ENCODE measurements at regions not wholly inside any gene's neighbourhood (a gene's known extent, or its start where the extent isn't known, plus 50 kb on each side); places are given as distances from the start of the nearest gene placed in this dataset.

DNA sequence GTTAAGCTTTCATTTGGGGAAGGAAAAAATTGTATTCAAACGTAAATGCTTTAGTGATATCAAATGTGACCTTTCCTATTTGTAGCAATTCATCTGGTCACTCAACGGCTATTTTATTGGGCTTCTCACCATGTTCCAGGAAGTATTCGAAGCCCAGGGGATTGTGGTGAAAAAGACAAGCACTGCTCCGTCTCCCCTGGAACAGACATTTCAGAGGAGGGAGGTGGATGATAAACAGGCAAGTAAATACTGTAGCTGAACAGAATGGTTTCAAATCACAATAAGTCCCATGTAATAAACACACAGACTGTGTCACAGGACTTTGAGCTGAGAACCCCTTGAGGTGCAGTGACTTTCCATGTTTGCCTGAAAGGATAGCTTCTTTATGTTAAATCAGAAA is 464.7 kb upstream of the HNRNPA3 start:
- DNase-seq (ENCODE audit: low read depth in 4 of 4, low spot score in 3 of 4): no peak

DNA sequence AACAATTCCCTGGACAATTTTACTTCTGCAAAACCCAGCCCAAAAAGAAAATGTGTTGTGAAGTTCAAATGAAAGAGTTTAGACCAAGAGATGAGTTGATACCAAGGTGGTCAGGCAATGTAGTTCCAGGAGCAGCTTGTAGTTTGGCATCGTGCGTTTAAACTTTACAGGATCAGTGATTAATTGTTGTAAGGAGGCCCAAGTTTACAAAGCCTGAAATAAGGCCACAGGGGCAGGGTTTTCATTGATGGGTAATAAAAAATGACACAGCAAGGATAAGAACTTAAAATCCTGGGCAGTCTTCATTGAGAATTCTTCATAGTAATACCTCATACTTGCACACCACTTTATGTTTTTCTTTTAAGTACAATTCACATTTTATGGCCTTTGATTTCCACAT is 463.9 kb upstream of the HNRNPA3 start:
- no peak for DNase-seq (ENCODE audit: low read depth in 4 of 4, low spot score in 3 of 4)

DNA sequence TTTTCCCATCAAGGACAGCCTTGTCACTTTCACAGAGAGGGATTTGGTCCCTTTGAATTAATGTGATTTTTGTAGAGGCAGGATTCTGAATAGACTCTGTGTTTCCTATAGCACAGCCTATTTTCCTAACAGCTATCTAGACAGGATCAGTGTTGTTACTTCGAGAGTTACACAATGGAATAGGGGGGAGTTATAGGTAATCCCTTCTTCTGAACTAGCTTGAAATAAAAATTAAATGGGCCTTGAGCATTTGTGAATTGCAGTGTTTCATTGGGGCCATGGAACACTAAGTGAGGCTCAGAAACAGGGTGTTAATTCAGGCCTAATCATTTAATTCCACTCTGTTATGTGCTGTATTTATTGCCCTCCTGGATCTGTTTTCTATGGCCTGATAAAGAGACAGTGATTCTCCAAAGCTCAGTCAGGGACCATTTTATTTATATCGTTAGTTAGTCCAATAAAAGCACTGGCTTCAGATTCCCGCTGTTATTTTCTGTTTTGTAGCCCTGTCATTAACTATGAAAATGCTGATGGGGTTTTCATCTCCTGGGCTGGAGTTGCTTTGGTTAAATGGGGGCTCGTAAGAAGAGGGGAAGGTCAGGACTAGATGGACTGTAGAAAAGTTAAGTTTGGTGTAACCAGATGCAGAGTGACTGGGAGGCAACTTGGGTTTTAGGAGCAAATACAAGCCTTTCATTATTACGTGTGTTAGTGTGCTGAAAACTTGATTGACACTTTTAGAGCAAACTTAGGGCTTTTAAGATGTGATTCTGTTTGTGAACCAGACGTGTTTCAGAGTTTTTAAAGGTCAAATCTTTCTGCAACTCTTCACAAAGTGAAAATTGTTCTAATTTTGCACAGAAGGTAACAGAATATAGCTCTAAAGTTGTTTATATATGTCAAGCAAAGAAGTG is 461.0 kb upstream of the HNRNPA3 start:
- DNase-seq (ENCODE audit: low read depth in 4 of 4, low spot score in 3 of 4): no peak

DNA sequence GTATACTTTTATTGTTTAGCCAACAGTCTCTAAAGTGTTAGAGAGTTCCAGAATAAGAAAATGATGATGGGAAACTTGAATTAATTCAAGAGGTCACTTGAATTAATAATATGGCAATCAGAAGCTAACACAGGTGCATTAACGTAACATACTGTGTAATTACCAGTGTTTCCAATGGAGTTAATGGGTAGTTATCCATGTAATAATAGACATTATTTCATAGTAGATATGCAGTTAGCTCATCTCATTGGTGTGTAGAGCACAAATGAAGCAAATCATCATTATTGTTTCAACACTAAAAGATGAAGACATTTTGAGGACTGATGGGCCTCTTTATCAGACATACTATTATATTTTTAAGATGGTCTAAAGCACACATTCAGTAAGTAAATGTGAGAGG is 460.3 kb upstream of the HNRNPA3 start:
- no peak for DNase-seq (ENCODE audit: low read depth in 4 of 4, low spot score in 3 of 4)

DNA sequence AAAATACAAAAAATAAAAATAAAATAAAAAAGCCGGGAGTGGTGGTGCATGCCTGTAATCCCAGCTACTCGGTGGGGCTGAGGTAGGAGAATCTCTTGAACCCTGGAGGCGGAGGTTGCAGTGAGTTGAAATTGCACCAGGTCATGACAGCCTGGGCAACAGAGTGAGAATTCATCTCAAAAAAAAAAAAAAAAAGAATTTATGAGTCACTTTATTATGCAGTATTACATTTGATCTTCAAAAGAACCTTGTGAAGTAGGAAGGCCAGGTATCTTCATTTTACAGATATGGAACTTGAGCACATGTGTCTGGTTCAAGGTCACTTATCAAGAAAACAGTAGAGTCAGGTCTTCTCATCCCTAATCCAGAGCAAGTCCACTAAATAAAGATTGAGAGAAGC is 459.4 kb upstream of the HNRNPA3 start:
- DNase-seq (ENCODE audit: low read depth in 4 of 4, low spot score in 3 of 4): no peak

DNA sequence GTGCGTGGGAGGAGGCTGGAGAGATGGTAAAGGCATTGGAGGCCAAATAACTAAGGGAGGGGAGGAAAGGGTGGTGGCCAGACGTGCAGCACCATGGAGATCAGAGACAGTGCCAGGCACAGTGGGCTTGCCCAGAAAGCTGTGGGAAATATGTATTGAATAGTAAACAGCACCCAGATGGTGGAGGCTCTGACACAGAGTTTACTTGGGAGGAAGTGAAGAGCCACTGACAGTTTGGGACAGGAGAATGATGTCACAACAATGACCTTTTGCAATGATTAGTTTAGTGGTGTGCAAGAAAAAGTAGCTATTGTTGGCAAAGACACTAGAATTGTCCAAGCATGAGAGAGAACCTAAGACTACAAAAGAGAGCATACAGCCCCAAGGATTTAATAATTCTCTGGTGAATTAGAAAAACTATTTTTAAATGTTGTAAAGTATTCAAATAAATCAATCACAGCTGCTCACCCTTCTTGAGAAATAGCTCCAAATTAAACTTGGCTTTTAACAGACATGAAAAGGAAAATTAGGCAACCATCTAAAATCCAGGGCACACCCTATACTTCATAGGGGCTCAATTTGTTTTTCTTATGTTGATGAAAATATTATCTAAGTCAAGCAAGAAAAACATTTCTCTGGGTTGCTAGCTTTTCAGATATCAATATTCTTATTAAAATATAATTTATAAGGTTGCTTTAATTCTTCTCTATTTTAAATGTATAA is 458.7 kb upstream of the HNRNPA3 start:
- DNase-seq (ENCODE audit: low read depth in 4 of 4, low spot score in 3 of 4): no peak

DNA sequence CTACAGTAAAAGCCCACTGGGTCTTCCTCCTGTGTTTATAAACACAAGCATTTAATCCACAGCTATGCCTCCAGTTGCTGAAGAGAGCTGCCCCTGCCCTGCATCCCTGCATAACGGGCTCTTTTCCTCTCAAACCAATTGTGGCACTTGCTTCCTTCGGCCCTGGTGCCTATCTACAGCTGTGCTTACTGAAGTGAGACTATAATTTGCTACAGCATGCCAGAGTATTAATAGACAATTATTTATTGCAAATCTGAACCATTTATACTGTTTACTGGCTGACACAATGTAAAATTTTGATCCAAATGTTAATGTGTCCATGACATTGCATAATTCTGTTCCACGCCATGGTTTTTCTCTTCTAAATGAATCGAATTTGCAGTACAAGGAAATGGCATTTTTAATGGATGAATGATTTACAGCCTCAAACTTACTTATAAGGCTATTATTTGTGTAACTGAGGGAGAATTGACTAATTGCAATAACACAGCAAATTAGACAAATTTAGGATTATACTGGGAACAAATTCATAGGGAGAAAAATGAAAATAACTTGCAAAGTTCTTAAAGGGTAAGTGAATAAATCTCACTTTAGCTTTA is 457.0 kb upstream of the HNRNPA3 start:
- DNase-seq (ENCODE audit: low read depth in 4 of 4, low spot score in 3 of 4): no peak

DNA sequence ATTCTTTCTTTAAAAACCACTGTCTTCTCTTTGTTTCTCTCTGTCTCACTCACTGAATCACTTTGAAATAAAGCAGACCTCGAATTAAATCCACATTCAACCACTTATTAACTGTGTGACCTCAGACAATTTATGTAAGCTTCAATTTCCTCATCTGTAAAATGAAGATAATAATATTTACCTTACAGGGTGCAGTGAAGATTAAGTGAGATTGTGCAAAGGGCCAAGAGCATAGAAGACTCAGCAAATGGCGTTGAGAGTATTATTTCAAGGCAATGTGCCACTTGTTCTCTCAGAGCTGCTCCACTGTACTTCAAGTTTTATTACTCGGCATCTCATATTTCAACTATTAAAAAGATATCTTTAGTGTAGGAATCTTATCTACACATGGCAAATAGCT is 454.2 kb upstream of the HNRNPA3 start:
- no peak for DNase-seq (ENCODE audit: low read depth in 4 of 4, low spot score in 3 of 4)

DNA sequence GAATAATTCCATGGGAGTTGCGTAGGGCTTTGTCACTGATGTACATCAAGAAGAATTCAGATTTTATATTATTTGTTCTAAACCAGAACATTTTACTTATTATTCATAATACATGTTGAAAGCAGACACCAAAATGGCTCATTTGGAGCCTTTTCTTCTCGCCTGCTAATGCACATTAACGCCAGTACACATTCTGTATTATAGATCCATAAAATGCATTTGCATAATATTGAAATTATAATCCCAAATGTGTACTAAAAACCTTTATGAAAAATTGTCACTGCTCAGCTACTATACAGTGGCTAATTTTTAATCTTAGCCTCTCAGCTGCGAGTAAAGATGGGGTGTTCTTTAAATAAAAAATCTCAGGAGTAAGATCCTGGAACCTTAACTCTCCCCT is 452.2 kb upstream of the HNRNPA3 start:
- DNase-seq (ENCODE audit: low read depth in 4 of 4, low spot score in 3 of 4): no peak

DNA sequence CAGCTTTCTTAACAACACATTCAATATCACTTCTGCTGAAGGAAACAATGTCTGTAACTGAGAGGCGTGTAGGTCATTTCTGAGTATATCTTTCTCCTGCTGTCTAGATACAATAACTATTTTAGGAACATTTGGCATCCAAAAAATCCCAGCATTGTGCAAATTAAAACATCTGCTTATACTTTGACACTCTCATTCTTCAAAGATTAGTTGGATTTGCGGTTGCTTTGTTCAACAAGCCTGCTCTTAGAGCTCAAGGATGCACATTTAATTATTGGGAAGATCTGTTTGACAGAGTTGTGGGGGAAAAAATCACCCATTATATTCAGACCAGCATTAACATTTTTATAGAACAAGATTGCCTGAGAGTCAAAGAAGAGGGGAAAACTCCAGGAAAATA is 449.5 kb upstream of the HNRNPA3 start:
- DNase-seq (ENCODE audit: low read depth in 4 of 4, low spot score in 3 of 4): no peak

DNA sequence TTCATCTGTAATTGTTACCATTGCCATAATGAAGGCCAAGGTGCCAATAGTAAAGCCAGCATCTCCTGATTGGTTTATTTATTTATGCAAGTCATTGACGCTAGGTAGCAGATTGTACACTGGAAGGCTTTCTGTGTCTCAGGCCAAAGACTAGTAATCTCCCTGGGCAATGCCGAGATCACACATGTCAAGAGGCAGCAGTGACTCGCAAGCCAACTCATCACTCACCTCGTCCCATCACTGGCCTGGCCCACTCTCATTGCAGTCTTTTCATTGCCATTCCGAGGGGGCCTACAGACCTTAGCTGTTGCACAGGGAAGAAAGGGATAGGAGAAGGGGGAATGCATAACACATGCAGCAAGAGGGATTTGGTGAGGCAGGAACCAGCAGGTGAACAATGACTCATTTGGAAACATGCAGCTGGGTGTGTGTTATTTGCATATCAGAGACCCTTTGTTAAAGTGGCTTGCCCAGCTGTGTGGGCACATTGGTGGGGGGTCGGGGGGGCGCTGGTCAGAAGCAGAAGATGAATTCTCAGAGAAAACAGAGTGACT is 448.7 kb upstream of the HNRNPA3 start:
- DNase-seq (ENCODE audit: low read depth in 4 of 4, low spot score in 3 of 4): no peak

DNA sequence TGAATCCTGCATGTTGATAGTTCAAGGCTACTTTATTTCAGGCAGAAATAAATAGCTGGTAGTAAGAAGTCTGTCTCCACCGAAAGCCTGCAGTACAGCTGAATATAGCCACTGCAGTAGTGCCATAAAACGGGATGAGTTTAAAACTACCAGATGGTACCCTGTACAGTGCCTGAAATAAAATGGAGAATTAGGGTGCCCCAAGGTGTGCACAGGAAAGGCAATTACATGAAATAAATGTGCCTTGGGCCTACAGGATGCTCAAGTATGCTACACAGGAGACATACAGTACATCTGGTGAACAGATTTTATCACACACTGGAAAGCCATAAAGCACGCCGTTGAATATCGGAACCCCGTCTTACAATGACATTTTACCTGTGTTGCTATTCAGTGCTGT is 447.7 kb upstream of the HNRNPA3 start:
- no peak for DNase-seq (ENCODE audit: low read depth in 4 of 4, low spot score in 3 of 4)

DNA sequence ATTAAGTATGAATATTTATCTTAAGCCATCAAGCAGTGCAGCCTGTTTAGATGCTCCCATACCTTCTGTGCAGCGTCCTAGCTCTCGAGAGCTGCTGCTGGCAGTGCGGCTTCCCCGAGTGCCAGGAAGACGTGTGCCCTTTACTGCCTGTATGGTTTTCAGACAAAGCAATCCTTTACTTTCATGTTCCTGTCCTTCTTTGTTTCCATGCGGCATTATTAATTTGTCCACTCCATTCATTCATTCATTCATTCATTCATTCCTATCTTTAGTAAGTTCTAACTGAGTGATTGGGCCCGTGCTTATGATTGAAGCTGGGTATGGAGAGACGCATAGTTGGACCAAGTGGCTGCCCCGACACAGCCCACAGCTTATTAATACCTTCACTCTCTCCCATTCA is 446.6 kb upstream of the HNRNPA3 start:
- DNase-seq (ENCODE audit: low read depth in 4 of 4, low spot score in 3 of 4): no peak

DNA sequence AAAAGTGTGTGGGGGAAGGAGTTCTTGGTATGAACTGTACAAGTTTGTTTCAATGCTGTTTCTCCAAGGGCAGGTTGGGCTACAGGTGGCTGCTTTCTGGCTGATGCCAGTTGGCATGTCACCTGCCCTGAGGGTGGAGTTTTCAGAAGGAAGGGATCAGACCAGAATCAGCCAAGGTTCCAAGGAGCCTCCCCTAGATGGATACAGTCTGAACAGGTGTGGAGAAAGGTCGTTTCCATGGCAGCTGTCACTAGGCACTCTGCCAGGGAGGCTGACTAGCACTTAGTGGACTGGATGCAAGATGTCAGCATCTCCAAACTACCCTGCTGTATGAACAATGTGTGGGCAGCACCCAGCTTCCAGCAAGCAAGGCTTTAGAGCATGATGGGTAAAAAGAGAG is 444.4 kb upstream of the HNRNPA3 start:
- DNase-seq (ENCODE audit: low read depth in 4 of 4, low spot score in 3 of 4): no peak

DNA sequence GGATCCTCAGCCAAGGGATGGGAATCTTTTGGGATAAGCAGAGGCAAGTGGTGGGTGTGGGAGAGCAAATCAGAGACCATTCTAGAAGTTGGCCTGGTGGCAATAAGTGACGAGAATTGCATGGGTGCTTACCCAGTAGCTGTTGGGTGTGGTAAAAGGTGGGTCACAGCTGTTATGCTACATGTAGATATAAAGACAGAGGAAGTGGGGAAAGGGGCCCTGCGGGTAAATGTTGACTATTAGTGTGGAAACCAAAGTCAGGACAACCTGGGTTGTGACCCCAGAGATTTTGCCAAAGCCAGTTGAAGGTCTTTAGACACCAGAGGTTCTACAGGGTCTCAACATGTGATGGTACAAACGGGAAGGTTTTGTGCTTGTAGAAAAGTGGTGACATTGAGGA is 443.6 kb upstream of the HNRNPA3 start:
- DNase-seq (ENCODE audit: low read depth in 4 of 4, low spot score in 3 of 4): no peak

DNA sequence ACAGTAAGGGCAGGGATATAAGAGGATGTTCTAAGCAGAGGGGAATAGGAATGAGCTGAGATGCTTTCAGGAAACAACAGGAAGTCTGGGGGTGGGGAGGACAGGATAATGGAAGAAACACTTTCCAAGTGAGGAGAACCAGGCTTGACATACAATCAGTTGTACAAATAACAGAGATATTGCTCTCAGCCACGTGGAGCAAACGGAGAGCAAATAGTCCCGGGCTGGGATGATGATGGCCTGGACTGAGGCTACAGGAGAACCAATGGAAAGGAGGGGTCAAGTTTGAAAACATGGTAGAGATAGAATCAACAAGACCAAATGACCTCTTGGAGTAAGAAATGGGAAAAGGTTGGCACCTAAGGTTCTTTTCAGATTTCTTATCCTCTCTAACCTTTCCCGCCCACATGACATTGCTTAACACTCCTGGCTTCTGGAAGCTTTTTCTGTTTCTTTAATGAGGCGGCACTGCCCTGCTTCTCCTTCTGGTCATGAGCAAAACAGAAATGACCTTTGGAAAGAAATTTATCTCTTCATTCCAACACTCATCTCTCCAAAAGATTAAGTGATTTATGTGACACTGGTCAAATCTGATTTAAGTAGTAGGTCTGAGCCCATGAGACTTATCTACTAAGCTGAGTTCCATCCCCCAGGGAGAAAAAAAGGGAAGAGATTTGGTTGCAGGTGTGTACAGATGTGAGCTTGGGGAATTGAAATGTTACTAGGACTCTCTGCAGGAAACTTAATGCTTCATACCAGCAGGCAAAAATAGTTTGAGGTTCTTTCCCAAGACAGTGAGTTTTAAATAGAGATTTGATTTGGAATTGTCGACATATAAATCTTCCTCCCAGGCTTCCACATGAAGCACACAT is 442.9 kb upstream of the HNRNPA3 start:
- DNase-seq (ENCODE audit: low read depth in 4 of 4, low spot score in 3 of 4): no peak

DNA sequence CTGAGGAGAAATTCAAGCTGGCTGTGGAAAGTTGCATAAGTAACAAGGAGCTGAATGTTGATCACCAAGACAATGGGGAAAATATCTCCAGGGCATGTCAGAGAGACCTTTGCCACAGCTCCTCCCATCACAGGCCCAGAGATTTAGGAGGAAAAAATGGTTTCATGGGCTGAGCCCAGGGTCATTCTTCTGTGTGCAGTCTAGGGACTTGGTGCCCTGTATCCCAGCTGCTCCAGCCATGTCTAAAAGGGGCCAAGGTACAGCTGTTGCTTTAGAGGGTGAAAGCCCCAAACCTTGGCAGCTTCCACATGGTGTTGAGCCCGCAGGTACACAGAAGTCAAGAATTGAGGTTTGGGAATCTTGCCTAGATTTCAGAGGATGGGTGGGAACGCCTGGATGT is 439.8 kb upstream of the HNRNPA3 start:
- no peak for DNase-seq (ENCODE audit: low read depth in 4 of 4, low spot score in 3 of 4)

DNA sequence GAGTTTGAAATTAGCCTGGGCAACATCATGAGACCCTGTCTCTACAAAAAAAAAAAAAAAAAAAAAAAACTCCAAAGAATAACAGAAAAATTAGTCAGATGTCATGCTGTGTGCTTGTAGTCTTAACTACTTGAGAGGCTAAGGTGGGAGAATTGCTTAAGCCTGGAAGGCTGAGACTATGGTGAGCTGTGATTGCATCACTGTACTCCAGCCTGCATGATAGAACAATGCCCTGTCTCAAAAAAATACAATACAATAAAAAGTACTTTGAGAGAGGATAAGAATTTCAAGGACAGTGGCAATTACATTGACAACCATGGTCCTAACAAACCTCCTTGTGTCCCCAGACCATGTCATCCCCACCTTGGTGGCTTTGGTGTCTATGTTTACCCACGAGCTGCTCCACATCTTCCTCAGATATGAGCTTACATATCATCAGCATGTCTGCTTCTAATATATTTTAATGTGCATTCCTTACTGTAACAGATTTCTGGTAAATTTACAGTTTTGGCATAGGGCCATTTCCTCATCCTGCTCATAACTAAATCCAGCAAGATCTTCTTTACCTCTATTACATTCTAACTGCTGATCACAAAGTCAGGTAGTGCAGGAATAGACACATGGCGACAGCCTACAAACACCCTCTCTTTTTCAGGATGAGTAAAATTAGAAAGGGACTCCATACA is 437.7 kb upstream of the HNRNPA3 start:
- no peak for DNase-seq (ENCODE audit: low read depth in 4 of 4, low spot score in 3 of 4)

DNA sequence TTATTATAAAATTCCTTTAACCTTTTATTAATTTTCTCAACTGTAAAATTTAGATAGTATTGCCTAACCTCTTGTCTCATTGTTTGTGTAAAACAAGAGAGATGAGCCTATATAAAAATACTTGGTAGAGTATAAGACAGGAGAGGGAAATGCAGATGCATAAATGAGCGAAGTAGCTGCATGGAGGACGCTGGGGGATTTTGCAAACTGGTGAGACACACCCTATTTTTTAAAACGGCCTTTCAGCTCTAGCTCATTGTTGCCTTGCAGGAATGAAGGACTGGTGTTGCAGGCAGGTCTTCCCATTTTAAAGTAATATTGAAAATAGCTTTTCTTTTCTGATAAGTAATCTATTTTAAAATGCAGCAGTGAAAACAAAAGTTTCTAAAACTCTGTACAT is 435.3 kb upstream of the HNRNPA3 start:
- DNase-seq (ENCODE audit: low read depth in 4 of 4, low spot score in 3 of 4): no peak

DNA sequence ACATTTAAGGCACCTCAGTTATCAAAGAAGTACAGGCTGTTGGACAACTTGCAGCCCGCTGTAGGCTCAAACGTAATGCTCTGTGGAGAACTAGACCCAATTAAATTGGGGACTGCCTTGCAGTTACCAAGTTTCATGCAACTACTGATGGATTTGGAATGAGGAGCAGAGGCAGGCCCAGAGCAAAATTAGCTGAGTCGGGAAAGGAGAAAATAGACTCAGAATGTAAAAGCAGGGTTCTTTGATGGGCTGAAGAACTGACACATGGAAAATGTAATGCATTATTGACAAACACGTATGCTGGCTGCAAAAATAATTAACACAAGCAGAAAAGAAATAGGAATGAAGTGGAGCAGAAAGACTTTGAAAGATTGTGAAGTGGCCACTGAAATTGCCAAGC is 432.7 kb upstream of the HNRNPA3 start:
- DNase-seq (ENCODE audit: low read depth in 4 of 4, low spot score in 3 of 4): no peak

Measured in right renal pelvis (tissue), 4 donors.